ENCODE measurements at regions not wholly inside any gene's neighbourhood (a gene's known extent, or its start where the extent isn't known, plus 50 kb on each side); places are given as distances from the start of the nearest gene placed in this dataset.

GRCh38 chr11:59265735-59266134 lies 53.0 kb upstream of the MPEG1 start:
- TF ChIP-seq CTCF (IDR thresholded peaks at IDR 0.05) (no peak), POLR2A (IDR thresholded peaks at IDR 0.05) (no peak)

Measured in thyroid gland (tissue), 4 donors.